ENCODE measurements at regions not wholly inside any gene's neighbourhood (a gene's known extent, or its start where the extent isn't known, plus 50 kb on each side); places are given as distances from the start of the nearest gene placed in this dataset.

- dilution Hi-C loops (cut with MboI; ENCODE audit: extremely low pct_ligation_motif_present, low sequenced_read_pairs) (no loop called here), intact Hi-C loops (cut with micrococcal nuclease) (no loop called here)
- Histone ChIP-seq H4K20me1 (replicated peaks; ENCODE audit: control insufficient read depth, extremely low read depth, insufficient read depth, low read length) (no peaks in the 10 kb centered on the region), H3K9me3 (replicated peaks; ENCODE audit: control insufficient read depth, insufficient read depth, low read length) (no peaks in the 10 kb centered on the region), H3K79me2 (ENCODE audit: control insufficient read depth, insufficient read depth, low read length) (no peaks in the 10 kb centered on the region), H3K27ac (ENCODE audit: insufficient read depth, low read depth, low read length) (no peak overlapping the region), H3K4me1 (ENCODE audit: control insufficient read depth, extremely low read depth, insufficient read depth, low read length) (no peaks in the 10 kb centered on the region), H3K36me3 (ENCODE audit: control insufficient read depth in 2 of 2, extremely low read depth in 1 of 2, insufficient read depth in 2 of 2, low read length in 2 of 2) (no peaks in the 10 kb centered on the region), H3K9ac (replicated peaks; ENCODE audit: extremely low read depth, insufficient read depth, low read length) (no peak overlapping the region), H2AFZ (ENCODE audit: low read depth, low read length) (no peak overlapping the region), H3K4me3 (replicated peaks in 1 of 3; ENCODE audit: insufficient read depth in 1 of 3, low read depth in 1 of 3, low read length in 3 of 3) (no peak overlapping the region), H3K9me1 (replicated peaks; ENCODE audit: control insufficient read depth, extremely low read depth, insufficient read depth, low read length) (no peaks in the 10 kb centered on the region), H3K27me3 (ENCODE audit: control insufficient read depth in 2 of 2, insufficient read depth in 2 of 2, low read length in 2 of 2) (no peaks in the 10 kb centered on the region), H3K4me2 (ENCODE audit: insufficient read depth, low read length) (no peak overlapping the region)
- FAIRE-seq (no peak), DNase-seq (ENCODE audit: low read depth, low spot score) (no peak)
- BruUV-seq (replicated peaks) = no TSS peak
- TF ChIP-seq POLR2AphosphoS5 (IDR thresholded peaks at IDR 0.05; ENCODE audit: insufficient read depth, low read depth, low read length) (no peak), FOS (IDR thresholded peaks at IDR 0.05; ENCODE audit: borderline replicate concordance, insufficient read depth, low read length) (no peak), GATA2 (IDR thresholded peaks at IDR 0.05; ENCODE audit: insufficient read depth, insufficient read length, low read depth, low read length) (no peak), EZH2 (IDR thresholded peaks at IDR 0.05; ENCODE audit: borderline replicate concordance, low read depth, low read length, severe bottlenecking) (no peak), MYC (IDR thresholded peaks at IDR 0.05; ENCODE audit: low read depth, low read length) (no peak), JUN (IDR thresholded peaks at IDR 0.05; ENCODE audit: borderline replicate concordance, insufficient read depth, insufficient read length, low read depth) (no peak), POLR2A (IDR thresholded peaks at IDR 0.05; ENCODE audit: low read depth, low read length) (no peak)
- TF ChIP-seq, protein P1, sequence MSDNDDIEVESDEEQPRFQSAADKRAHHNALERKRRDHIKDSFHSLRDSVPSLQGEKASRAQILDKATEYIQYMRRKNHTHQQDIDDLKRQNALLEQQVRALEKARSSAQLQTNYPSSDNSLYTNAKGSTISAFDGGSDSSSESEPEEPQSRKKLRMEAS (IDR thresholded peaks at IDR 0.05; ENCODE audit: insufficient read depth, insufficient read length) = no peak
- TF ChIP-seq, protein P2, sequence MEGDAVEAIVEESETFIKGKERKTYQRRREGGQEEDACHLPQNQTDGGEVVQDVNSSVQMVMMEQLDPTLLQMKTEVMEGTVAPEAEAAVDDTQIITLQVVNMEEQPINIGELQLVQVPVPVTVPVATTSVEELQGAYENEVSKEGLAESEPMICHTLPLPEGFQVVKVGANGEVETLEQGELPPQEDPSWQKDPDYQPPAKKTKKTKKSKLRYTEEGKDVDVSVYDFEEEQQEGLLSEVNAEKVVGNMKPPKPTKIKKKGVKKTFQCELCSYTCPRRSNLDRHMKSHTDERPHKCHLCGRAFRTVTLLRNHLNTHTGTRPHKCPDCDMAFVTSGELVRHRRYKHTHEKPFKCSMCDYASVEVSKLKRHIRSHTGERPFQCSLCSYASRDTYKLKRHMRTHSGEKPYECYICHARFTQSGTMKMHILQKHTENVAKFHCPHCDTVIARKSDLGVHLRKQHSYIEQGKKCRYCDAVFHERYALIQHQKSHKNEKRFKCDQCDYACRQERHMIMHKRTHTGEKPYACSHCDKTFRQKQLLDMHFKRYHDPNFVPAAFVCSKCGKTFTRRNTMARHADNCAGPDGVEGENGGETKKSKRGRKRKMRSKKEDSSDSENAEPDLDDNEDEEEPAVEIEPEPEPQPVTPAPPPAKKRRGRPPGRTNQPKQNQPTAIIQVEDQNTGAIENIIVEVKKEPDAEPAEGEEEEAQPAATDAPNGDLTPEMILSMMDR (IDR thresholded peaks at IDR 0.05; ENCODE audit: extremely low read depth in 1 of 2, insufficient read depth in 1 of 2, low read depth in 1 of 2, low read length in 2 of 2) = no peak
- ChIA-PET CTCF (interaction anchor here (0.7 kb wide), 1 partner anchor 11 kb away, joined by 3 read pairs; no protein-coding TSS in a partner anchor), POLR2A (no interaction called here)
Observed at GRCh38 chr4:59837751-59838150, 1362.4 kb upstream of the ADGRL3 start.
